MM.1S (cell line): ENCODE measurements at regions not wholly inside any gene's neighbourhood (a gene's known extent, or its start where the extent isn't known, plus 50 kb on each side); places are given as distances from the start of the nearest gene placed in this dataset.
"Not testable (repeated sequence)": the region's sequence is repeated elsewhere in the genome, so short reads cannot be mapped to it uniquely, and the experiment has no call there.

Experiments
- DNase-seq: peaks from one replicate; pipeline ENCODE4 v3.0.0-alpha.2; 2015
- H2AFZ ChIP-seq: fragments of 300-600 bp; sonication (generic); 2 replicates; pipeline ENCODE4 v1.6.0; 2016; ENCODE audit warnings: antibody characterized with exemption, low read length
- H3F3A ChIP-seq: fragments of 300-600 bp; sonication (generic); 2 replicates; pipeline ENCODE4 v1.6.1; 2016; ENCODE audit warnings: mild to moderate bottlenecking, antibody characterized with exemption, low read length, moderate library complexity, mixed read lengths; ENCODE audit not compliant: insufficient read depth
- H3K27ac ChIP-seq: fragments of 300-600 bp; sonication (generic); 2 replicates; pipeline ENCODE4 v1.5.1; 2016; ENCODE audit warnings: mild to moderate bottlenecking, low read length
- H3K27me3 ChIP-seq: fragments of 300-600 bp; sonication (generic); replicated peaks from 2 replicates; pipeline ENCODE4 v1.6.0; 2016; ENCODE audit warnings: low read length; ENCODE audit not compliant: insufficient read depth
- H3K36me3 ChIP-seq: fragments of 300-600 bp; sonication (generic); replicated peaks from 2 replicates; pipeline ENCODE4 v1.6.1; 2016; ENCODE audit warnings: mild to moderate bottlenecking, low read length, mixed read lengths; ENCODE audit not compliant: insufficient read depth
- H3K4me1 ChIP-seq: fragments of 300-600 bp; sonication (generic); 2 replicates; pipeline ENCODE4 v1.6.1; 2016; ENCODE audit warnings: low read length, mixed read lengths
- H3K4me2 ChIP-seq: fragments of 300-600 bp; sonication (generic); 2 replicates; pipeline ENCODE4 v1.6.0; 2016; ENCODE audit warnings: low read depth, low read length
- H3K4me3 ChIP-seq: fragments of 300-600 bp; sonication (generic); 2 replicates; pipeline ENCODE4 v1.5.1; 2016; ENCODE audit warnings: low read length, mixed read lengths
- H3K79me2 ChIP-seq: fragments of 300-600 bp; sonication (generic); 2 replicates; pipeline ENCODE4 v1.6.1; 2016; ENCODE audit warnings: mixed run types, low read length, mixed read lengths
- H3K9ac ChIP-seq: fragments of 300-600 bp; sonication (generic); 2 replicates; pipeline ENCODE4 v1.6.1; 2016; ENCODE audit warnings: low read length, mixed read lengths
- H3K9me2 ChIP-seq: fragments of 300-600 bp; sonication (generic); replicated peaks from 2 replicates; pipeline ENCODE4 v1.6.1; 2016; ENCODE audit warnings: mild to moderate bottlenecking, low read length, mixed read lengths; ENCODE audit not compliant: insufficient read depth
- H3K9me3 ChIP-seq: fragments of 300-600 bp; sonication (generic); replicated peaks from 2 replicates; pipeline ENCODE4 v1.6.1; 2016; ENCODE audit warnings: mild to moderate bottlenecking, low read length, mixed read lengths; ENCODE audit not compliant: insufficient read depth
- H4K20me1 ChIP-seq: fragments of 300-600 bp; sonication (generic); 2 replicates; pipeline ENCODE4 v1.6.1; 2016; ENCODE audit warnings: mild to moderate bottlenecking, low read length, moderate library complexity, mixed read lengths; ENCODE audit not compliant: insufficient read depth
- EZH2 ChIP-seq: fragments of 300-600 bp; sonication (generic); optimal IDR thresholded peaks from 2 replicates; pipeline ENCODE3; 2017; ENCODE audit warnings: low read depth, mild to moderate bottlenecking, antibody characterized with exemption, low read length, mixed read lengths
- EZH2phosphoT487 ChIP-seq: fragments of 300-600 bp; sonication (generic); IDR thresholded peaks from 2 replicates; pipeline ENCODE4 v1.6.1; 2018; ENCODE audit warnings: antibody characterized with exemption, low read length
- TF ChIP-seq, protein P1 (sequence below): fragments of 300-600 bp; sonication (generic); IDR thresholded peaks from 2 replicates; pipeline ENCODE4 v1.5.1; 2016; ENCODE audit warnings: antibody characterized with exemption, low read length, mixed read lengths

DNA sequence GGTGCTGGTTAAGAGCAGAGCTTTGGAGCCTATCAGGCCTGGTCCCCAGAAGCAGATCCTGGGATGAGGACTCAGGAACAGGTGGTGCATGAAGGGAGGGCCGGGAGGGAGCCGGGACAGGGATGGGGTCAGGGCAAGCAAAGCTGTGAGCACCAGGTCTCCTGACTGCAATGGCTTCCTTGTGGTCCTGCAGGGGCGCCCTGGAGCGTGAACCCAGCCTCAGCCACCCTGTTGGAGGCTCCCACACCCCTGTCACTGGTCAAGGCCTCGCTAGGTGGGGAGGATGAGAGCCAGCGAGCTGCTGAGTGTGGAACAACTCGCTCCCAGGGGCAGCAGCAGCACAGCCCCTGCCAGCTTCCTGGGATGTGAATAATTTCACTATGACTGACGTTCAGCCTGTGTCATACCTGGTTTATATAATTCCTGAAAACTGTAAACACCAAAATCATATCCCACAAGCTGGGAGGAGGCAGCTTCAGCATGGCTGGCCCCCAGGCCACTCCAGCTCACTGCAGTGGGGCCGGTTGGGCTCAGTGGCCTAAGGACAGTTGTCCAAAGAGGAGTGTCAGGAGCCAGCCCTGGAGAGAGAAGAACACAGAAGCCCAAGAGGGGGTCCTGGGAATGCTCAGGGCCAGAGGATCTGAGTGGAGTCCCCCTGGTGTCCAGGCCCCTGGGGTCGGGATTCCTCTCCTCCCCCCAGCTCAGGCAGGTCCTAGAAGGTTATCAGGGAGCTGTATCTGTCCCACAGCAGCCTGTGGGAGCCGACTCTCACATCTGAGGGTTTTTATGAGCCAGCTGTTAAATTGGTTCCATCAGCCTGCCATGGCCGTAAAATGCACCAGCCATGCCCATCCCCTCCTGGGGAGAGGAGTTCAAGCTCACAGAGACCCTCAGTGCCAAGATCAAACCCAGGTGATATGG, 272.9 kb downstream of the ADGRD1 start:
- Histone ChIP-seq H3K4me3 (no peak overlapping the region), H3F3A (no peaks in the 10 kb centered on the region), H3K9me3 (no peaks in the 10 kb centered on the region), H3K27me3 (no peaks in the 10 kb centered on the region), H3K4me1 (no peaks in the 10 kb centered on the region), H3K4me2 (no peak overlapping the region), H3K9ac (no peak overlapping the region), H4K20me1 (no peaks in the 10 kb centered on the region), H3K36me3 (no peaks in the 10 kb centered on the region), H3K79me2 (no peaks in the 10 kb centered on the region), H3K9me2 (no peaks in the 10 kb centered on the region), H2AFZ (no peak overlapping the region), H3K27ac (no peak overlapping the region)
- TF ChIP-seq EZH2 (no peak), EZH2phosphoT487 (no peak)
- TF ChIP-seq, protein P1, sequence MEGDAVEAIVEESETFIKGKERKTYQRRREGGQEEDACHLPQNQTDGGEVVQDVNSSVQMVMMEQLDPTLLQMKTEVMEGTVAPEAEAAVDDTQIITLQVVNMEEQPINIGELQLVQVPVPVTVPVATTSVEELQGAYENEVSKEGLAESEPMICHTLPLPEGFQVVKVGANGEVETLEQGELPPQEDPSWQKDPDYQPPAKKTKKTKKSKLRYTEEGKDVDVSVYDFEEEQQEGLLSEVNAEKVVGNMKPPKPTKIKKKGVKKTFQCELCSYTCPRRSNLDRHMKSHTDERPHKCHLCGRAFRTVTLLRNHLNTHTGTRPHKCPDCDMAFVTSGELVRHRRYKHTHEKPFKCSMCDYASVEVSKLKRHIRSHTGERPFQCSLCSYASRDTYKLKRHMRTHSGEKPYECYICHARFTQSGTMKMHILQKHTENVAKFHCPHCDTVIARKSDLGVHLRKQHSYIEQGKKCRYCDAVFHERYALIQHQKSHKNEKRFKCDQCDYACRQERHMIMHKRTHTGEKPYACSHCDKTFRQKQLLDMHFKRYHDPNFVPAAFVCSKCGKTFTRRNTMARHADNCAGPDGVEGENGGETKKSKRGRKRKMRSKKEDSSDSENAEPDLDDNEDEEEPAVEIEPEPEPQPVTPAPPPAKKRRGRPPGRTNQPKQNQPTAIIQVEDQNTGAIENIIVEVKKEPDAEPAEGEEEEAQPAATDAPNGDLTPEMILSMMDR: no peak
- DNase-seq: no peak

DNA sequence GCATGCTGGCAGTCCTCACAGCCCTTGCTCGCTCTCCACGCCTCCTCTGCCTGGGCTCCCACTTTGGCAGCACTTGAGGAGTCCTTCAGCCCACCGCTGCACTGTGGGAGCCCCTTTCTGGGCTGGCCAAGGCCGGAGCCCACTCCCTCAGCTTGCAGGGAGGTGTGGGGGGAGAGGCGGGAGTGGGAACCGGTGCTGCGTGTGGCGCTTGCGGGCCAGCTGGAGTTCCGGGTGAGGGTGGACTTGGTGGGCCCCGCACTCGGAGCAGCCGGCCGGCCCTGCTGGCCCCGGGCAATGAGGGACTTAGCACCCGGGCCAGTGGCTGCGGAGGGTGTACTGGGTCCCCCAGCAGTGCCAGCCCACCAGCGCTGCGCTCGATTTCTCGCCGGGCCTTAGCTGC, 273.9 kb downstream of the ADGRD1 start:
- not testable (repeated sequence) for H3K4me1 ChIP-seq, H3K79me2 ChIP-seq, H3K9me2 ChIP-seq, H3K4me2 ChIP-seq, H2AFZ ChIP-seq, H3K27me3 ChIP-seq, H3K27ac ChIP-seq, H3K9ac ChIP-seq, DNase-seq, H3K36me3 ChIP-seq, H3K9me3 ChIP-seq, H3F3A ChIP-seq, H3K4me3 ChIP-seq, H4K20me1 ChIP-seq

DNA sequence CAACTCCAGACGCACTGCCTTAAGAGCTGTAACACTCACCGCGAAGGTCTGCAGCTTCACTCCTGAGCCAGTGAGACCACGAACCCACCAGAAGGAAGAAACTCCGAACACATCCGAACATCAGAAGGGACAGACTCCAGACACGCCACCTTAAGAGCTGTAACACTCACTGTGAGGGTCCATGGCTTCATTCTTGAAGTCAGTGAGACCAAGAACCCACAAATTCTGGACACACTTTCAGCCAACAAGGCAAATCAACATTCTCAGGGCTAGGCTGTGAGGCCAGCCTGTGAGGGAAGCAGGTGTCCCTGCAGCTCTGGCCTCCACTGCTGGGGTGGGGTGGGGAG, 275.3 kb downstream of the ADGRD1 start:
- DNase-seq, H3K27me3 ChIP-seq, H3K27ac ChIP-seq, H3K4me3 ChIP-seq, H3K9ac ChIP-seq, H3F3A ChIP-seq, H3K36me3 ChIP-seq, H3K9me3 ChIP-seq, H3K9me2 ChIP-seq, H4K20me1 ChIP-seq, H2AFZ ChIP-seq, H3K4me1 ChIP-seq, H3K79me2 ChIP-seq, H3K4me2 ChIP-seq: not testable (repeated sequence)

DNA sequence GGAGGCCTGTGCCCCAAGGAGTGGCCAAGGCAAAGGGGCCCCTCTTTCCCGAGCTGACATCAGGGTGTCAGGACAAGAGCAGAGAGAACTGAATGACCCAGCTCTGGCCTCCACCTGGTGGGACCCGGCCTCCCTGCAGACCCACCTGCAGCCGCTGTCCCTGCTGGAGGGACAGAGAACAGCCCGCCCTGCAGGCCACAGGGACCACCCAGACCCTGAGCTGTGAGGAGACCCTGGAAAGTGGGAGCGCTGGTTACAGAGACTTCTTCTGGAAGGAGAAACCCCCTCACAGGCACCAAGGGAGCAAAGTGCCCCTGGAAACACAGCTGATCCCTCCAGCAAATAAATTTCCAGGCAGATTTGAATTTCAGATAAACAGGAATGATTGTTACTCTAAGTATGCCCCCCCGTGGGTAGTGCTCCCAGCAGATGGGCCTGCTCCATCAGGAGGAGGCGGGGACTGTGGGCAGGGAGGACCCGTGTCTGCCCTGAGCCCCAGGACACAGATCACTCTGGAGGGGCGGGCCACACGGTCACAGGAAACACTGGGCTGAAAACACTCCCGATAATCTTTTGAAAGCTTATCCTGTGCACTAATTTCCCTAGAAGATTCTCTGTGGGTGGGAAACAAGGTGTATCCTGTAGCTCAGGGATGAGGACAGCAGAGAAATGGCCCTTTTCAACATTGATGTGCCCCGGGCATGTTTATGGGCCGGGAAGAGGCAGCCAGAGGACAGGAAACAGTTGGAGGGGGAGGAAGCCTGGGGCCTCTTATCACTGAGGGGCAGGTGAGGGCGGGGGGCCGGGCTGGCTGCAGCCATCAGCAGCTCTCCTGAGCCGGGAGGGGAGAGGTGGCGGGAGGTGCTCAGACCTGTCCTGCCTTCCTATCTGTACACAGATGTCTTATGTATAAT, 276.0 kb downstream of the ADGRD1 start:
- H2AFZ ChIP-seq: no peak overlapping the region

More for the DNA sequence above, 276.0 kb downstream of the ADGRD1 start:
- Histone ChIP-seq H3K27me3 (no peaks in the 10 kb centered on the region), H3K9ac (no peak overlapping the region), H3K9me2 (no peaks in the 10 kb centered on the region), H3K79me2 (no peaks in the 10 kb centered on the region), H3K4me2 (no peak overlapping the region), H3F3A (no peaks in the 10 kb centered on the region), H3K36me3 (no peaks in the 10 kb centered on the region), H3K27ac (no peak overlapping the region), H4K20me1 (no peaks in the 10 kb centered on the region), H3K4me1 (no peaks in the 10 kb centered on the region), H3K4me3 (no peak overlapping the region), H3K9me3 (no peaks in the 10 kb centered on the region)
- no peak for TF ChIP-seq EZH2phosphoT487
- no peak for TF ChIP-seq EZH2
- TF ChIP-seq, protein P1: no peak
- DNase-seq: no peak
